SK-N-SH (cell line): ENCODE measurements at regions not wholly inside any gene's neighbourhood (a gene's known extent, or its start where the extent isn't known, plus 50 kb on each side); places are given as distances from the start of the nearest gene placed in this dataset.

Experiments used
- CTCF ChIA-PET: fragments of 300-600, 350-600 bp; formaldehyde crosslinking; extraction: SDS; loops from one replicate; lab custom pipeline; 2021; lab: Yijun Ruan, JAX
- POLR2A ChIA-PET: fragments of 350-600 bp; sonication (Branson Sonifier 250); formaldehyde crosslinking; extraction: SDS; loops from one replicate; lab custom pipeline; 2020; ENCODE audit warnings: antibody characterized with exemption, inconsistent platforms; lab: Yijun Ruan, JAX
- DNase-seq: peaks from one replicate; pipeline ENCODE4 v3.0.0; 2012
- H2AFZ ChIP-seq: fragments of 200-600 bp; sonication (generic); 2 replicates; pipeline ENCODE4 v1.8.1; 2016; ENCODE audit warnings: antibody characterized with exemption, mild to moderate bottlenecking, low read depth
- H3F3A ChIP-seq: fragments of 200-600 bp; sonication (generic); replicated peaks from 2 replicates; pipeline ENCODE3; 2016; ENCODE audit warnings: antibody characterized with exemption, mild to moderate bottlenecking; ENCODE audit not compliant: insufficient read depth
- H3K27ac ChIP-seq, 2 experiments: fragments of 200-500 bp in 1 of 2; fragments of 200-600 bp in 1 of 2; sonication (Bioruptor generic) in 1 of 2; sonication (generic), shearing (Covaris generic) in 1 of 2; 2 replicates each; pipeline versions ENCODE4 v1.5.1 to v1.6.1; 2014 to 2016; ENCODE audit warnings: low read depth in 2 of 2, inconsistent platforms in 1 of 2, low read length in 1 of 2, mild to moderate bottlenecking in 1 of 2, mixed read lengths in 1 of 2
- H3K27me3 ChIP-seq: fragments of 200-600 bp; sonication (generic), shearing (Covaris generic); 2 replicates; pipeline ENCODE4 v1.6.1; 2016; ENCODE audit warnings: mixed run types; ENCODE audit not compliant: insufficient read depth
- H3K36me3 ChIP-seq, 2 experiments: fragments of 200-500 bp in 1 of 2; fragments of 200-600 bp in 1 of 2; sonication (Bioruptor generic) in 1 of 2; sonication (generic) in 1 of 2; replicated peaks in 1 of 2; 2 replicates each; pipeline versions ENCODE3 to v1.5.1; 2014 to 2016; ENCODE audit warnings: low read length in 1 of 2, mild to moderate bottlenecking in 1 of 2; ENCODE audit not compliant: insufficient read depth in 2 of 2, control insufficient read depth in 1 of 2
- H3K4me1 ChIP-seq, 2 experiments: fragments of 200-500 bp in 1 of 2; fragments of 200-600 bp in 1 of 2; sonication (Bioruptor generic) in 1 of 2; sonication (generic), shearing (Covaris generic) in 1 of 2; 2 replicates each; pipeline versions ENCODE4 v1.5.1 to v1.6.1; 2014 to 2016; ENCODE audit warnings: low read depth in 1 of 2, low read length in 1 of 2, mixed run types in 1 of 2; ENCODE audit not compliant: insufficient read depth in 2 of 2, control insufficient read depth in 1 of 2
- H3K4me2 ChIP-seq: fragments of 200-600 bp; sonication (generic), shearing (Covaris generic); 2 replicates; pipeline ENCODE4 v1.6.1; 2017; ENCODE audit warnings: mixed run types
- H3K4me3 ChIP-seq, 2 experiments: fragments of 200-500 bp in 1 of 2; fragments of 200-600 bp in 1 of 2; sonication (Bioruptor generic) in 1 of 2; sonication (generic), shearing (Covaris generic) in 1 of 2; 2 replicates each; pipeline versions ENCODE4 v1.5.1 to v1.8.1; 2014 to 2016; ENCODE audit warnings: low read depth in 2 of 2, inconsistent platforms in 1 of 2, low read length in 1 of 2, mild to moderate bottlenecking in 1 of 2, mixed read lengths in 1 of 2, moderate library complexity in 1 of 2
- H3K79me2 ChIP-seq: fragments of 200-600 bp; sonication (generic); 2 replicates; pipeline ENCODE4 v1.8.1; 2017; ENCODE audit warnings: mild to moderate bottlenecking; ENCODE audit not compliant: insufficient read depth
- H3K9ac ChIP-seq: fragments of 200-600 bp; sonication (generic); 2 replicates; pipeline ENCODE4 v1.6.1; 2017; ENCODE audit warnings: mixed run types
- H3K9me2 ChIP-seq: fragments of 200-600 bp; sonication (generic); 2 replicates; pipeline ENCODE4 v1.6.1; 2017; ENCODE audit warnings: mixed run types
- H3K9me3 ChIP-seq: fragments of 200-600 bp; sonication (generic); 2 replicates; pipeline ENCODE4 v1.6.1; 2017; ENCODE audit warnings: mixed run types, mild to moderate bottlenecking, moderate library complexity
- H4K20me1 ChIP-seq: fragments of 200-600 bp; sonication (generic); 2 replicates; pipeline ENCODE4 v1.6.1; 2017; ENCODE audit warnings: mild to moderate bottlenecking, mixed run types; ENCODE audit not compliant: insufficient read depth
- CHD2 ChIP-seq: fragments of 150-350 bp; IDR thresholded peaks from 2 replicates; pipeline ENCODE4 v1.6.1; 2018; ENCODE audit warnings: low read length; ENCODE audit not compliant: partially characterized antibody
- CTCF ChIP-seq: fragments of 200-600 bp; sonication (generic); IDR thresholded peaks from 2 replicates; pipeline ENCODE4 v1.6.1; 2017; ENCODE audit warnings: antibody characterized with exemption, mild to moderate bottlenecking, moderate library complexity
- EP300 ChIP-seq, 2 experiments: IDR thresholded peaks; 2 replicates each; pipeline versions ENCODE4 v1.4.0 to v1.6.1; 2012; ENCODE audit warnings: borderline replicate concordance in 1 of 2, low read depth in 1 of 2, low read length in 1 of 2
- FOSL2 ChIP-seq: IDR thresholded peaks from 2 replicates; pipeline ENCODE4 v1.4.0; 2012; ENCODE audit warnings: low read depth, mild to moderate bottlenecking, moderate library complexity, borderline replicate concordance
- POLR2AphosphoS5 ChIP-seq: IDR thresholded peaks from 2 replicates; pipeline ENCODE4 v1.6.1; 2012; ENCODE audit warnings: low read depth, low read length
- RAD21 ChIP-seq: IDR thresholded peaks from 2 replicates; pipeline ENCODE4 v1.6.1; 2012; ENCODE audit warnings: mild to moderate bottlenecking, low read length
- RCOR1 ChIP-seq: fragments of 150-350 bp; IDR thresholded peaks from 2 replicates; pipeline ENCODE4 v1.6.1; 2017; ENCODE audit warnings: antibody characterized with exemption, low read length
- TAF1 ChIP-seq: IDR thresholded peaks from 2 replicates; pipeline ENCODE4 v1.6.1; 2012; ENCODE audit warnings: low read depth, mild to moderate bottlenecking, low read length, moderate library complexity, borderline replicate concordance
- TEAD4 ChIP-seq: IDR thresholded peaks from 2 replicates; pipeline ENCODE4 v1.4.0; 2012; ENCODE audit warnings: mild to moderate bottlenecking, borderline replicate concordance; ENCODE audit not compliant: insufficient read depth
- WGBS: methylation state at CpG from one replicate; pipeline ENCODE4 v1.1.6; 2017; ENCODE audit warnings: low lambda C conversion rate; 5-methylcytosine and 5-hydroxymethylcytosine counted together
- TF ChIP-seq, protein P1 (sequence below): IDR thresholded peaks from 2 replicates; pipeline ENCODE4; 2012
- TF ChIP-seq, protein P2 (sequence below): fragments of 150-350 bp; IDR thresholded peaks from 2 replicates; pipeline ENCODE4 v1.6.1; 2017; ENCODE audit warnings: antibody characterized with exemption, low read length, low read depth, borderline replicate concordance
- TF ChIP-seq, protein P3 (sequence below): IDR thresholded peaks from 2 replicates; pipeline ENCODE4 v1.4.0; 2012; ENCODE audit warnings: low read depth, borderline replicate concordance

GRCh38 chr2:220499225-220499624 lies 871.8 kb downstream of the SLC4A3 start (continued):
- TF ChIP-seq POLR2AphosphoS5 (no peak), RAD21 (no peak), CHD2 (no peak), EP300 (IDR thresholded peaks at IDR 0.05; ENCODE audit: borderline replicate concordance in 1 of 2, low read depth in 1 of 2, low read length in 1 of 2) (no peak), CTCF (no peak), TAF1 (no peak), FOSL2 (peak; percentile 54; the same call in 1 of the 2 replicates), RCOR1 (no peak)
- TF ChIP-seq, protein P1, sequence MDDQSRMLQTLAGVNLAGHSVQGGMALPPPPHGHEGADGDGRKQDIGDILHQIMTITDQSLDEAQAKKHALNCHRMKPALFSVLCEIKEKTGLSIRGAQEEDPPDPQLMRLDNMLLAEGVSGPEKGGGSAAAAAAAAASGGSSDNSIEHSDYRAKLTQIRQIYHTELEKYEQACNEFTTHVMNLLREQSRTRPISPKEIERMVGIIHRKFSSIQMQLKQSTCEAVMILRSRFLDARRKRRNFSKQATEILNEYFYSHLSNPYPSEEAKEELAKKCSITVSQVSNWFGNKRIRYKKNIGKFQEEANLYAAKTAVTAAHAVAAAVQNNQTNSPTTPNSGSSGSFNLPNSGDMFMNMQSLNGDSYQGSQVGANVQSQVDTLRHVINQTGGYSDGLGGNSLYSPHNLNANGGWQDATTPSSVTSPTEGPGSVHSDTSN = peak; percentile 36; the same call in 1 of the 2 replicates
- TF ChIP-seq, protein P2, sequence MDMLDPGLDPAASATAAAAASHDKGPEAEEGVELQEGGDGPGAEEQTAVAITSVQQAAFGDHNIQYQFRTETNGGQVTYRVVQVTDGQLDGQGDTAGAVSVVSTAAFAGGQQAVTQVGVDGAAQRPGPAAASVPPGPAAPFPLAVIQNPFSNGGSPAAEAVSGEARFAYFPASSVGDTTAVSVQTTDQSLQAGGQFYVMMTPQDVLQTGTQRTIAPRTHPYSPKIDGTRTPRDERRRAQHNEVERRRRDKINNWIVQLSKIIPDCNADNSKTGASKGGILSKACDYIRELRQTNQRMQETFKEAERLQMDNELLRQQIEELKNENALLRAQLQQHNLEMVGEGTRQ = no peak

- Histone ChIP-seq H3K9me2 (no peaks in the 10 kb centered on the region), H2AFZ (no peak overlapping the region), H3K79me2 (no peaks in the 10 kb centered on the region), H3K4me1 (peaks cover 0 to 5% of the 10 kb centered on the region in 2 experiments; a peak in 1 of 4 replicates), H3K4me3 (no peak overlapping the region), H3K27ac (no peak overlapping the region), H3K9me3 (no peaks in the 10 kb centered on the region; the same call in 1 of the 2 replicates), H3K9ac (no peak overlapping the region), H3K27me3 (no peaks in the 10 kb centered on the region), H3K4me2 (no peak overlapping the region), H4K20me1 (no peaks in the 10 kb centered on the region), H3F3A (peaks cover 17% of the 10 kb centered on the region), H3K36me3 (no peaks in the 10 kb centered on the region)
- TF ChIP-seq, protein P3, sequence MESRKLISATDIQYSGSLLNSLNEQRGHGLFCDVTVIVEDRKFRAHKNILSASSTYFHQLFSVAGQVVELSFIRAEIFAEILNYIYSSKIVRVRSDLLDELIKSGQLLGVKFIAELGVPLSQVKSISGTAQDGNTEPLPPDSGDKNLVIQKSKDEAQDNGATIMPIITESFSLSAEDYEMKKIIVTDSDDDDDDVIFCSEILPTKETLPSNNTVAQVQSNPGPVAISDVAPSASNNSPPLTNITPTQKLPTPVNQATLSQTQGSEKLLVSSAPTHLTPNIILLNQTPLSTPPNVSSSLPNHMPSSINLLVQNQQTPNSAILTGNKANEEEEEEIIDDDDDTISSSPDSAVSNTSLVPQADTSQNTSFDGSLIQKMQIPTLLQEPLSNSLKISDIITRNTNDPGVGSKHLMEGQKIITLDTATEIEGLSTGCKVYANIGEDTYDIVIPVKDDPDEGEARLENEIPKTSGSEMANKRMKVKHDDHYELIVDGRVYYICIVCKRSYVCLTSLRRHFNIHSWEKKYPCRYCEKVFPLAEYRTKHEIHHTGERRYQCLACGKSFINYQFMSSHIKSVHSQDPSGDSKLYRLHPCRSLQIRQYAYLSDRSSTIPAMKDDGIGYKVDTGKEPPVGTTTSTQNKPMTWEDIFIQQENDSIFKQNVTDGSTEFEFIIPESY = no peak
- TF ChIP-seq, protein P1 = no peak
- TF ChIP-seq TEAD4 = no peak
- TF ChIP-seq RAD21 = no peak
- CTCF ChIA-PET = no interaction called here
- 31% methylated on average over 3 of the region's 3 CpGs for WGBS
- DNase-seq = no peak
- POLR2A ChIA-PET = no interaction called here
Measured at GRCh38 chr2:220502539-220502938, 875.1 kb downstream of the SLC4A3 start.
